NCI-H460 (cell line): ENCODE measurements at regions not wholly inside any gene's neighbourhood (a gene's known extent, or its start where the extent isn't known, plus 50 kb on each side); places are given as distances from the start of the nearest gene placed in this dataset.

Experiments
- DNase-seq: peaks from one replicate; pipeline ENCODE4 v3.0.0-alpha.2; 2016; ENCODE audit warnings: low read depth; ENCODE audit errors: extremely low read depth

DNA sequence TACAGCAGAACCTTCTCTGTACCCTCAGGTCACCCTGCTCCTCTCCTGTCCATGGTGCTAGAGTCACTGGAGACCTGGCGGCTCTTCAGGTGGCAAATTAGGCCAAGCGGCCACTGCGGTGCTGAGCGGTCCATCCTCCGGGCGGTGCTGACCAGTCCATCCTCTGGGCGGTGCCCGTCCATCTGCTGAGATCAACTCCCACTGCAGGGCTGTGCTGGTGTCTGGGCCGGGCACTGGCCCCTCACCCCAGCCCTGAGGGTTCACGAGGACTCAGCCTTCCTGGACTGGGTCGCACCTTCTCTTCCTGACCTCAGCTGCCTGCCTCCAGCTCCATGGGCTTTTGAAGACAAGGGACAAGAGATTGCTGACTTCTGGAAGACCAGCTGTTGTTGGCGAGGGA, 782.9 kb downstream of the BRD1 start:
- DNase-seq: no peak

DNA sequence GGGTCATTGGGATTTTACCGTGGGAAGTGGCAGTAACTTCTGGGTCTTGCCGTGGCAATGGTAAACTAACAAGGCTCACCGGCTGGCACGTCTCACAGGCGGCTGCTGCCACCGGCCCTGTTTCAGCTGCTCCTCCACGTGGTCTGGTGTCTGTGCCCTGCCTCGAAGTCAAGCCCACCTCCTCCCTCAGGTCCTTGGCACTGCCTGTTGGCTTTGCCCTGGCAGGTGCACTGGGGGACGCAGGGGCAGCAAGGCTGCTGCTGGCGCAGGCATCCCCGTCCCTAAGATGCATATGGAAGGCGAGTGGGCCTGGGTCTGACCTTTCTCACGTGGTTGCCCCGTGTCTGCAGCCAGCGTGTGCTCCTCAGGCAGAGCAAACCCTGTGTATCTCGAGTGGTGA, 783.6 kb downstream of the BRD1 start:
- DNase-seq: no peak

DNA sequence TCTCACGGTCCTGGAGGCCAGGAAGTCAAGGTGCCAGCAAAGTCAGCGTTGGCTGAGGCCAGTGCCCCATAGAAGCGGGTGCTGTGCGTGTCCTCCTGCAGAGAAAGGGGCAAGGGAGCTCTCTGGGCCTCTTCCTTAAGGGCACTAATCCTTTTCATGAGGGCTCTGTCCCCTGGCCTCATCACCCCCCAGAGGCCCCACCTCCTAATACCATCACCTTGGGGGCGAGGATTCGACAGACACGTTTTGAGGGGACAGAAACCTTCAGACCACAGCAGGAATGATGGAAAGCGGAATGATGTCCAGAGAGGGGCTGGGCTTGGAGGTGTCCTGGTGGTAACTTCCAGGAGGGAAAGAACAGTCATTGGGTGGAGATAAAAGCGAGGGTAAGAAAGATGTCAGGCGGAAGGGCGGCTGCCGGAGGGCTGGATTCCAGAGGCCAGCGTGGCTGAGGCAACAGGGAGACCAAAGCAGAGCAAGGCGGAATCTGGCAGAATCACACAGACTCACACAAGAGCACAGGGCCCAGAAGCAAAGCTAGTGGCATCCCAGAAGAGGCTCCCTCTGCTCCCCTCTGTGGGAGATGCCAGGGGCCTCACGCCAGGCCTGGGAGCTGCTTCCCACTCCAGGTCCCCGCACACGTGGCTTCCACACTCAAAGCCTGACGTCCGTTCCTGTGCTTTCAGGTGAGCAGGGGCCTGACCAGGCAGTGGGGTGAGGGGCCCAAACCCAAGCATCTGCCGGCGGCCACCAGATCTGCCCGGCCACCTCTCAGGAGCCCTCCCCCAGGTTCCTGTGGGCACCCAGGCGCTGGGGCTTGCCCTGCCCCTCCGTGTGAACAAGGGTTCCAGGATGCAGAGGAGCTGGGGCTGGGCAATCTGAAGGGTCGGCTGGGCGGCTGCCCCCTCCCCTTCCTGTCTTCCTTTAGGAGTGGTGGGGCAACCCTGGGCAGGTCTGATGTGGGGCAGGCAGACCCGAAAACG, 784.5 kb downstream of the BRD1 start:
- DNase-seq: no peak

DNA sequence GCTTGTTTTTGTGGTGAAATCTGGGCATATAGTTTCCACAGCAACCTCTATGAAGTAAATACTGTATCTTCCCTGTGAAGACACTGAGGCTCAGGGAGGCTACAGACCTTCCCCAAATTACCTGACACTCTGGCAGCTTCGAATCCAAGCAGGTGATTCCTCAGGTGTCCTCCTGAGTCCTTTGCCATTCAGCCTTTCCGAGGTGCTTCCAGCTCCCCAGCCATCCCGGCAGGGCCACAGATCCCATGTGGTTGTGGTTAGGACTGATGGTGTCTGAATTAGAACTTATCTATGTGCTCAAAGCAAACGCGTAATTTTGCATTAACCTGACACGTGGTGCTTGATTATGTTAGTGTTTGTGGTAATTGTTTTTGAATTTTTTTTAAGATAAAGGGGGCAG, 785.6 kb downstream of the BRD1 start:
- no peak for DNase-seq

DNA sequence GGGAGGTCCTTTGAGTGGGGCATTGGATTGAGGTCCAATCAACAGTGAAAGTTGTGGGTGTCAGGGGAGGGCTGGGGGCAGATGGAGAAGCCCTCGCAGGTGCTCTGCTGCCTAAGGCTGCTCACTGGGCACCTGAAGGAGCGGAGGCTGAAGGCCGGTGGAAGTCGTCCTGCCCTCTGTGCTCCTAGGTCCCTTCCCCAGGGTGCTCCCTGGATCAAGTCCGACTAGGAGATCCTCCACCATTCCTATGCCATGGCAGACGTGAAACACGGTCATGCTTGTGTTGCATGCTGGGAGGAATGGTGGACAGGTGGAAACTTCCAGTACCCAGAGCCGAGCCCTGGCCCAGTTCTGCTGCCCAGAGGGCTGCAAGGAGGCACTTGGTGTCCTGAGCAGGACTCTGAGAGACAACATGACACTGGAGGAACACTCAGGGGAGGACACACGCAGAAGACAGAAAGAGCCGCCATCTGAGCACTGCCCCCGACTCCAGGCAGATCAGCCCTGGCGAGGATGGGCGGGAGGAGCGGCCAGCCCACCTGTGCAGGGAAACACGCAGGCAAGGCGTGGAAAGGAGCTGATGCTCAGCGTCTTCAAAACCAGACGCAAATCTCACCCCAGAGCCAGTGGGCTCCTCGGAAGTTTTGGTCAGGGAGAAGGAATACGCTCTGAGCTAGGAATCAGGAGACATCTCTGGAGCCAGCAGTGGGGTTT, 786.8 kb downstream of the BRD1 start:
- no peak for DNase-seq

DNA sequence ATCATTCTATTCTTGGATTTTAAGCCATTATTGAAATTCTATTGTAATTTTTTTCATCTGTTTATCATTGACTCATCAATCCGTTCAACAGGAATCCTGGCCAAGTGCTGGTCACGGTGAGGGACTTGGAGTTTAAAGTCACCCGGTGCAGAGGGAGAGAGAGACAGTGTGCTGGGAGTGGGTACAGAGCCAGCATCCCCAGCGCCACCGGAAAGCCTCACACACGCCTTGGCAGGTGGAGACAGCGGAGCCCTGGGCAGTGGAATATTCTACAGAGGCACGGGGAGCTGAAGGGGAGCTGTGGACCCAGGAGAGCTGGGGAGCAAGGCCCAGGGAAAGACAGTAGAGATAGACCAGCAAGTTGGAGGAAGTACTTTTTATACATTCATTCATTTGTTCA, 787.6 kb downstream of the BRD1 start:
- no peak for DNase-seq

DNA sequence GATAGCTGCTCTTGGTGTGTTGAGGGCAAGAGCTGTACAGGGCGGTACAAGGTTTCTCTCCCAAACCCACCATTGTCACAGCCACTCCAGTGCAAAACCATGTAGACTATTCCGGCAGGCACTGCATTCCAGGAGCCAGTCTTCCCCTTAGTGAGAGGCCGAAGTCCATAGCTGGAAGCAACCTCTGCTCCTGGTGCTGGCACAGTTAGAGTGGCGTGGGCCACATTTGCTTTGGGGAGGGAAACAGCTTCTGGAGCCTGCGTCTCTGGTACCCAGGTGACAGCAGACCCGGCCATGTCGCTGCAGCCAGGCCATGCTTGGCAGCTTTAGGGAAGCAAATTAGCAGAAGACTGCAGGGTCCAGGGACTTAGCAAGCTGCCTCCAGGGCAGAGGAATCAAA, 788.0 kb downstream of the BRD1 start:
- DNase-seq: no peak

DNA sequence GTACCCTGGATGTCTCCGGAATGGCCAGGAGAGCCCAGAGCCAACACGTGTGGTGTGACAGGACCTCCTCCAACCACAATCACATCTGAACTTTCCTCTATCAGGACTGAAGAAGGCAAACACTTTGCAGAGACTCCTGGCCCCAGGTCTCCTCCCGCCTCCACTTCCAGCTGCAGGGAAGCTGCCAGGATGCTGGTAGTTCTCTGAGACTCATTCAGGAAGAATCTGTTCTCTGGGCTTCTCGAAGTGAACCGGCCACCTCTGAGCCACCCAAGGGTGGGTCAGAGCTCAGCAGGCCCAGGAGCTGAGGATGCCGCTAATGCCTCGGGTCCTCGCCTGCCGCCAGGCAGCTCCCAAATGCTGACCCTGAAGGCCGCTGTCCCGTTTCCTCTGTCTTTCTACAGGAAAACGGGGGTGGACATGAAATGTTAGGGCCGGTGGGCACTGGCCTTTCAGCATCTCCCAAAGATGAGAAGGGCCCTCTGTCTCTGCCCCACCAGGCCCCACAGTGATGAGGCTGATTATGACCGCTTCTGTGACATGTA, 789.9 kb downstream of the BRD1 start:
- no peak for DNase-seq

DNA sequence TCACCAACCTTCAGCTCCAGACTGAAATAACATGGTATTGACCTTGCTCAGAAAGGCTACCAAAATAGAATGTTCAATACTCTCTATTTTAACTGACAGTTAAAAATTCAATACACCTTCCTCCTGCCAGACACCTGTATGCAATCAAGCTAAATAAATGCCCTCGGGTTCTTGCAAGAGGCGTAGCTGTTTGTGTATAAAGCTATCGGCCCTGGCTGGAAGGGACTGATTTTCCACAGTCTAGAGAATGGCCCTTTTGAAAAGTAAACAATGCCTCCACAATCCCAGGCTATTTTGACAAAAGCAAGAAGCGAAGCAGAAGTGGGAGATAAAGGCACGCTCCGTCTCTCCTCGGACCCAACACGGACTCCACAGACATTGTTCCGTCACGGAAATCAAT, 791.2 kb downstream of the BRD1 start:
- no peak for DNase-seq

DNA sequence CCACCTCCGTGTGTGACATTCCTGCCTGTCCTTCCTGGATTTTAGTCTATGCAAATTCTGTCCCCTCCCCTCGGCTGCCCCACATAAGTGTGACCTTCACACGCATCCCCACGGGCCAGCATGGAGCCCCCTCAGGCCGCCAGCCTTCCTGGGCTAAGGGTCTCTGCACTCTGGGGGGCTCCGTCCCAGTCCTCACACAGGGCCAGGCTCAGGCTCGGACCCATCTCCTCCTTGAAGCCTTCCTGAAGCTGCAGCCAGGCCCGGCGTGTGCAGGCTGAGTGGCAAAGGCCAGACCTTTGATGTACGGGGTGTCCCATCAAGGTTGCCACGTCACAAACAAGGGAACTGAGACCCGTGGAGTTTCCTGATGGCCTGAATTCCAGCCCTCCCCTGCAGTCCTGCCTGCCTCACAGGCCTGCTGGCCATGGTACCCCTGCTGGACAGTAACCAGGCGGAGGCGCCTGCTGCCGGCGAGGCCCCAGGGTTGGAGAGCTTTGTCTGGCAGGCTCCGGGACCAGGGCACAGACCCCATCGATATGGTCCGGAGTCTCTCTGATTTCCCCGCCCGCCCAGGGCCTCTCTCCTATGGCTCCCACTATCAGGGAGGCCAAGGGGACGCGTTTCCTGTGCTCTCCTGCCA, 791.7 kb downstream of the BRD1 start:
- no peak for DNase-seq

DNA sequence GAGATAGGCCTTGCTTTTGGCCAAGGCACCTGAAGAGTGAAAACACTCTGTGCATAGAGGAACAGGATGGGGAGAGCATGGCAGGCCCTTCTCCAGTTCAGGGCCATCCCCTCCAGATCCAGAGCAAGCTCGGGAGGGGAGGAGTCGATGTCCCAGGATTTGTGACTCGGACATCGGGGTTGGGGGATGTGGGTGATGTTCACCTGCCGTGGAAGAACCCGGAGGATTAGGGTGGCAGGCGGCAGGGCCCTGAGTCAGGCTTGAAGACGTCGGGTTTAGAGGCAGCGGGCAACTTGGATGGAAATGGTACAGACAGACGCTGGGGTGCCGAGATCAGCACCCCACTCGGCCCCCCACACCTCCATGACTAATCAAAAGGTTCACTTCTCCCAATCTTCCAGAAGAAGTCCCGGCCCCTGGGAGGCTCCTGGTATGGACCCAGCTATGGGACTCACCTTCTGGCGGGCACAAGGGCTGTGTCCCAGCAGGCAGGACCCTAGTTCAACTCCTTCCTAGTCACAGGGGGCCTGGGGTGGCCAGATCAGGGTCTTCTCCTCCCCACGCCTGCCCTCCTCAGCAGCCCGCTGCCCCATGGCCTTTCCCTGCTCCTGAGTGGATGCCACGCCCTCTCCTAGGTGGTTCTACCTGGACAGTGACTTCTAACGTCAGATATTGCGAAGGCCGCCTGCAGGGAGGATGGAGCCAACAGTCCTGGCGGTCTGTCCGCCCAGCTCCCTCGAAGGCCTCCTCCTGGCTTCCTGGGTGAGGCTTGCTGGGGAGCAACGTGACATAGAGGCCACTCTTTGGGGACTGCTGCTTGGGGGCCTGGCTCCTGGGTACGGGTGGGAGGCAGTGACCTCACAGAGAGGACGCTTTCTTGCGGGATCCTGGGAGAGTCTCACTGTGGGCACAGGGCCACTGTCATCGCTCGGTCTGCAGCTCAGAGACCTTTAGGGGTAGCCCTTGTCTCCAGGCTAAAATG, 792.5 kb downstream of the BRD1 start:
- no peak for DNase-seq

DNA sequence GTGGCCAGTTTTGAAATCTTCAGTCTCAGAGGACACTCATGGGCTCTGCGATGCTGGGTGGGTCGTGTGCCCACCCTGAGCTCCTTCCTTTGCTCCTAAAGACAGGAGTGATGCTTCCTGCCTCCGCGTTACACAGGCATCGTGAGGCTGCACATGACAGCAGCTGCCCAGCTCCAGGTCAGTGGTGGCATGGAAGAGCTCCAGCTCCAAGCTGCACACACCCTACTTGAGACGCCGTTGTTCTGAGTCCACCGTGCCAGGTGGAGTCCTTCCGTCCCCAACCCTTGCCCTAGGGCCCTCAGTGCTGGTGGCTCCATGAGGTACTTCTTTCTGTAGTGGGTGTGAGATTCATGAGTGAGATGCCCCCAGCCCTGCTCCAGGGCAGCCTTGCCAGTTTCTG, 794.1 kb downstream of the BRD1 start:
- no peak for DNase-seq

DNA sequence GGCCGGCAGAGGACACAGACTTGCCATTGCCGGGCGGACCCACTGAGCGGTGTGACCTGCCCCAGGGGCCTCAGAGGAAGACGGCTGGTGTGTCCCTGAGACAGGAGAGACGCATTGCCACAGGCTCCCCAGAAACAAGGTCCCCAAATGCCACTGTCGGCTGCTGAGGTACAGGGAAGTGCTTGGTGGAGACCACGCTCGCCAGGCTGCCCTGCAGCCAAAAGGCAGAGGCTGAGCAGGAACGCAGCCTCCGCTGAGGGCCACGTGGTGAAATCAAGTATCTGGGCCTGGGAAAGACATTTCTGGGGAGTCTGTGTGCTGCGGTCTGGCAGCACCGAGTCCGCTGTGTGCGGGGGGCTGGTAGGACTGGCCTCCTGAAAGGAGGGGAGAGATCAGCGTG, 794.9 kb downstream of the BRD1 start:
- DNase-seq: no peak

DNA sequence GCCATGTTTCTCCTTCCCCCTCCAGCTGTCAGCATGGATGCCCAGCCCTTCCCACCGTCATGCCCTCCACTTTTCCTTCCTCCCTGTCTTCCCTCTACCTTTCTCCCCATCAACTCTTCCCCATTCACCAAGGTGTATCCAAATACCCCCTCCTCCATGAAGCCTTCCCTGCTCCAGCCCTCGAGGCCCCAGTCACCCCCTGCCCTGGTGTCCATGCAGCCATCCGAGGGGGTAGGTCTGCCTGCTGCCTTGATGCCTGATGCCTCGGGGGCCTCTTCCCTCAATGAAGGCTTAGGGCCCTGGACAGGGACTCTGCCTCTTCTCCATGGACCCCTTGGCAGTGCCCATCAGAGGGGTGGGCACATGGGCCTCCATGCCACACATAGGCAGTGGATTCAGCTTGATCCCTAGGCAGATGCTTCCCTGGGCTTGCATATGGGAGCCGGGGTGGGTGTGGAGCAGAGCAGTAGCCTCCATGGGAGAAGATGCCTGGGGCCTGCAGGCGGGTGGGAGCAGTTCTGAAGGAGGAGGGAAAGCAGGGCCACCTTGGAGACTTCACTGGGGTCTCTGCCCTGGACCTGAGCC, 795.8 kb downstream of the BRD1 start:
- no peak for DNase-seq

DNA sequence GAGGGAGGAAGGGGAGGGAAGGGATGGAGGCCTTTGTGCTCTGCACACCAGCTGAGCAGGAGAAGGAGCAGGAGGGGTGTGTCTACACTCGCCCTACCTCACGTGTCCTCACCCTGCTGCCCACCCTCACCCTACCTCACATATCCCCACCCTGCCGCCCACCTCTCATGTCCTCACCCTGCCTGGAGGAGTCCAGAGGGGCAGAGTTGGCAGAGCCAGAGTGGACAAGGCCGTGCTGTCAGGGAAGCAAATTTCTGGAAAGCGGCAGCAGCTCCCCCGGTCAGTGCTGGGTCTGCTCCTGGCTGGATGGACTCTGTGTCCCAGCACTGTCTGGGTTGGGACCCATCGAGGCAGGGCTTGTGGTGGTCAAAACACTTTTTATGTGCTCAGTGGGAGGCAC, 799.6 kb downstream of the BRD1 start:
- no peak for DNase-seq

DNA sequence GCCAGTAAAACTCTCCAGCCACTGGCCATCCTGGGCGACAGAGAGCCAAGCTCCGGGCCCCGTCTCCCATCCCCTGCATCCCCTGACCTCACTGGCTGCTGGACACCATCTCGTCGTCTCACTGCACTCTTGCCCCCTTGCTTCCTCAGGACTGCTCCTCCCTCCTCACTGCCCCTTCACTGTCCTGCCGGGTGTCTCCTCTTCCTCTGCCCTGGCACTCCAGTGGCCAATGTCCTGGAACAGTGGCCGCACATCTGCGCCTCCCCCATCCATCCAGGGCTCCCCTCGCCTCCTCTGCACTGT, 800.4 kb downstream of the BRD1 start:
- no peak for DNase-seq

DNA sequence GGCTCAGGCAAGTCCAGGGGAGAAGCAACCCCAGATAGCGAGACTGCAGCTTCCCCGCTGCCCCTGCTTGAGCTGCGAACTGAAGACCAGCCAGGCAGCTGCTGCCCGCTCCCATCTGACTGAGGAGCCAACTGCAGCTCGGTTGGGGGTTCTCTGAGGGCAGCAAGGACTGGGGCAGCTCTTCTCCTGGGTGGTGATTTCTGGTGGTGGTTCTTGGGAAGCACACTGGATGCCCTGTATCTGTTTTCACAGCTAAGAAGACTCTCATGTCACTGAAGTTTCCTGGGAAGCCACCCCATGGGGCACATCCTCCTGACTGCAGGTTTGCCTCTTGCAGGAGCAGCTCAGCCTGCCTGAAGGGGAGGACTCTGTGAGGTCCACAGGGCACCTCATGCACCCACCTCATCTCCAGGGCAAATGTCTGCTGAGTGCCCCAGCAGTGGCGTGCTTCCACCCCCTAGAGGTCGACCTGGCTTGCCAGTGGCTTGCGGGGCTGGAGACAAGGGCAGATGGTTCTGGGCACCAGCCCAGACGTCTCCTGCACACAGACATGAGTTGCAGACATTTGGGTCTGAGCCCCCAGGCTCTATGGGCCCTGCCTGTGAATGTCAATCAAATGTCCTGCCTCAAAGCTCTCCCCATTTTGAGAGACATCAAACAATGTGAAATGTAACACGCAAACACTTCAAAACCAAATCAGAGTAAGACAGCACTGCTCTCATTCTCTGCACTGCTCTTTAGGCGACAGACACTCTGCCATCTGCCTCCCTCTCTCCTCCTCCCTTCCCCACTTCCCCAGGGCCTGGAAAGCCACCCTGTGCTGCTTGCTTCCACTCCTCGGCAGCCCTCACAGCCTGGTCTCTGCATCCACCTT, 800.9 kb downstream of the BRD1 start:
- no peak for DNase-seq

DNA sequence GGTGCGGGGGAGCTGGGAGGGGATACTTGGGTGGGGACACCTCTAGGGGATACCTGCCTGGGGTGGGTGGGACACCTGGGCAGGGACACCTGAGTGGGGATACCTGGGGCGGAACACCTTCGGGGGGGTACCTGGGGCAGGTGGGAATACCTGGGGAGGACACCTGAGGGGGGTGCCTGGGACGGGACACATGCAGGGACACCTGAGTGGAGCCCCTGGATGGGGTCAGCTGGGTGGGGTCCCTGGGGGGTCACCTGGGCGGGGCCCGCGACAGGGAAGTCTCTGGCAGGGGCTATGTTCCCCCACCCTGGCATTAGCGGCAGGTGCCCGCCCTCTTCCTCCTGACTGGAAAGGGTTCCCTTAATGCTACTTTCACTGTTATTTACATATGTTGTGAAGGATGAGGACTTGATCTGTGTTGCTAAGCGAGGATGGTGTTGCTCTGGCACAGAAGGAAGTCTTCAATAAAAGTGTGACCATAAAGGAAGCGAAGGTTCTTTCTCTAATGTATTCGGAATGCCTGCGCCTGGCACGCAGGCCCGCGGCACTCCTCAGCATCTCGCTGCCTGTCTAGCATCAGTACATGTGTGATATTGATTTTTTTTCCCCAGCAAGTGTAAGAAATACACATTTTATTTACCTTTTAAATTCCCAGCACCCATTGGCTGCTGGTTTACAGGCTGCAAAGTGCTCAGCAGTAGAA, 801.7 kb downstream of the BRD1 start:
- no peak for DNase-seq
